UCSD-AML1 (cell line): ENCODE measurements at regions not wholly inside any gene's neighbourhood (a gene's known extent, or its start where the extent isn't known, plus 50 kb on each side); places are given as distances from the start of the nearest gene placed in this dataset.

Experiments used
- DNase-seq: peaks from one replicate; lab custom pipeline; 2025; ENCODE audit not compliant: unreplicated experiment; lab: John Stamatoyannopoulos, UW

DNA sequence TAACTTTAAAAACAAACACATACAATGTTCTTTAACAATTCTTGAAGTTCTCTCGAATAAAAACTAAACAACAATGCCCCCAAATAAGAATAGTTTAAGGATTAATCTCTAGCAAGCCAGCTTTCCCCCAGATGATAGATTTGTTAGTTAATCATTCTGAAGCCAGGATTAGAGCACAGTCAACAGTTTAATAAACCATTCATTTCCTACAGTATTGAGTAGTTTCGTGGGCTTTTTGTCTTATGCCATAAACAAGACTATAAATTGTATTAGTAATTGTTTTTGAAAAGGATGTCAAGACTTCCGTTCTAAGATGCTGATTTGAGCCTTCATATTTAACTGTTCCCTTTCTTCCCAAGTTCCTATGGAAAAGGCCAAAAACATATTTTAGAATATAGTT lies 136.6 kb downstream of the PIK3R1 start:
- no peak for DNase-seq

- no peak for DNase-seq
Observed at GRCh38 chr5:68353605-68354004, 138.0 kb downstream of the PIK3R1 start.

DNA sequence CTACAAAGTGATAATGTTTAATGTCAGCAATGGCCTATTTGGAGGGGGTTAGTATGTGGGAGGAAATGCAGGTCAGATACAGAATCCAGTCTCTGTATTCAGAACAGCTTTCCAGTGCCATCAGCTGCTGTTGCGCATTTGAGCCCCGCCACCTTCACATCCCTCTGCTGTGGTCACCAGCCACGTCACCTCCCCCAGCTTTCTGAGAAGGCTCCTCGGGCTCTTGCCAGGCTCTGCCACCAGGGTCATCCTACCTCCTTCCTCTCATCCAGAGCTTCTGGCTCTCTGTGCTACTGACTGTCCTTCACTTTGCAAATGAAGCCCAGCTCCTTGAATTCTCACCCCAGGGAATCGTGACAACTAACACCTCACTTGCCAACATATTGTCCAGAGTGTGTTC lies 138.8 kb downstream of the PIK3R1 start:
- DNase-seq: peak; percentile 58

GRCh38 chr5:68356216-68356615 lies 140.7 kb downstream of the PIK3R1 start:
- no peak for DNase-seq

DNA sequence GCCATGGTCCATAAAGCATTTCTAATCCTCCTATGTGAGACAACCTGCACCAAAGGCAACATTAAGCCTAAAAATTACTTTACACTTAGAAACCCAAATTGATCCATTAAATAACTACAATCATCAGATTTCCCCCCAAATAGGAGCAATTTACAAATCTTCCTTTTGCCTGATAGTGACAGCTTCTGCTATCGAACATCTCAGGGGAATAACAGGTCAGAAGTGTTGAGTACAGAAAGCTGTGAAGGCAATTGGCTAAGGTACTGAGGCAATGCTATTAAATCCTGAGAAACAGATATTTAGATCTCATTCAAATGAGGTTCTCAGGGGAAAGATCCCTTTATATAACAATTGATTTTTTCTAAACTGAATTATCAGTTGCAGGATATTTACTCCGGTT lies 141.1 kb downstream of the PIK3R1 start:
- no peak for DNase-seq

GRCh38 chr5:68359699-68360098 lies 144.1 kb downstream of the PIK3R1 start:
- no peak for DNase-seq

- DNase-seq: no peak
Observed at GRCh38 chr5:68362331-68362730, 146.8 kb downstream of the PIK3R1 start.

DNA sequence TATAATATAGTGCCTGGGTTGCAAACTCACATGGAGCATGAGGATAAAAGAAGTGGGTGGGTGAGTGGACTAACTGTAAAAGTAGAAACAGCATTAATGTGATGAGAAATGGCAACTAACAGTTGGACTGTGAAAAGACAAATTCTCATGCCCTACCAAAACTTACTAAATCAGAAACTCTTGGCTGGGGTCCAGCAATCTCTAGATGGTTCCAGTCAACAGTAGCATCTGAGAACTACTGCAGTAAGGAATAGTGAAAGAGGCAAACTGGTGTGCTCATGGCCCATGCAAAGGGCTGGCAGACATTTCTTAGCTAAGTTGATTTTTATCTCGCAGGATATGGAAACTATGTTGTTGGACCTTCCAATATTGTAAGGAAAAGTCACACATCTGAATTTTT lies 150.3 kb downstream of the PIK3R1 start:
- DNase-seq: no peak

GRCh38 chr5:68367287-68367686 lies 151.7 kb downstream of the PIK3R1 start:
- no peak for DNase-seq

GRCh38 chr5:68367717-68368116 lies 152.2 kb downstream of the PIK3R1 start:
- no peak for DNase-seq

DNA sequence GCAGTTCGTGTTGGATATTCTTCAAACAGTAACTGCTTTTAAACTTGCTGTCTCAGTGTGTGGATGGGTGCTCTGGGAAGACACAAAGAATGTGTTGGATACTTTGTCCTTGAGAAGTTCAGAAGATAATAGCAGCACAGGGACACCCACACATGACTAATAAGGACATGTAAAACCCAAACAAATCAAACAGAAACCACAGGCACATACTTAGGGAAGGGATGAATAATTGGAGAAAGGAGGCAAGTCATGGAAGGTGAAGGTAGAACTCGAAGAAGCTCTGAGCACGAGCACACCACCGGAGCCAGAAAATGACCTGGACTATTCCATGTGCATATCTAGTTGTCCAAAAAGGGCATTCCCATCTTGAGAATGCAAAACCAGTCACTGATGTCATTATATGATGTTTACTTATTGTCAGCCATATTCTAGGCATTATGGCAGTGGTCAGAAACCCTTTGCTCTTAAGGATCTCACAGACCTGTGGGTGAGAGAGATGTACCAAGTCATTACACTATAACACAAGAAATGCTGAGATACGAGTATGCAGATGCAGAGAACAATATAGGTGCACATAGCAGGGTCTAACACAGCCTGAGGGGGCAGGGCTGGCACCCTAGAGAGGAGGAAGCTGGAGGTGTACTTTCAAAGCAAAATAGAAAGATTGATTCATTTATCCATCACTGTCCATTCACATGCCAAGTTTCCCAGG lies 152.9 kb downstream of the PIK3R1 start:
- DNase-seq: no peak

GRCh38 chr5:68369023-68369359 lies 153.4 kb downstream of the PIK3R1 start:
- DNase-seq: no peak

GRCh38 chr5:68369457-68370125 lies 154.0 kb downstream of the PIK3R1 start:
- DNase-seq: no peak

GRCh38 chr5:68370196-68370595 lies 154.6 kb downstream of the PIK3R1 start:
- no peak for DNase-seq

DNA sequence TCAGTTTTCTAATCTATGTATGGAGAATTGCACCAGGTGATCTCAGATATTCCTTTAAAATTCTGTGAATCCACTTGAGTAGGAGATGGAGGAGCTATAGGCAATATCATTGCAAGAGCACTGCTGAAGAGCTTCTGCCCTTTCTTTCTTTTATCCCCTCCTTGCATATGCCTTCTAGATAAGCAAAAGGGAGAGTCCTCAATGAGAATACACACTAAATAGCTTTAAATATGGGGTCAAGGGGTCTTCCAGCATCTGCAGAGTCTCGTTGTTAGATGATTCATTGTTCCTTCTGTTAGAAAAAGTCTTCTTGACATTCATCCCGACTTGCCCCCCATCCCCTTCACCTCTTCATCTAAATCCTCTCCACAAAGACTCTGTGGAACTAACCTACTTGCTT lies 156.1 kb downstream of the PIK3R1 start:
- DNase-seq: no peak

GRCh38 chr5:68372161-68372560 lies 156.6 kb downstream of the PIK3R1 start:
- no peak for DNase-seq

DNA sequence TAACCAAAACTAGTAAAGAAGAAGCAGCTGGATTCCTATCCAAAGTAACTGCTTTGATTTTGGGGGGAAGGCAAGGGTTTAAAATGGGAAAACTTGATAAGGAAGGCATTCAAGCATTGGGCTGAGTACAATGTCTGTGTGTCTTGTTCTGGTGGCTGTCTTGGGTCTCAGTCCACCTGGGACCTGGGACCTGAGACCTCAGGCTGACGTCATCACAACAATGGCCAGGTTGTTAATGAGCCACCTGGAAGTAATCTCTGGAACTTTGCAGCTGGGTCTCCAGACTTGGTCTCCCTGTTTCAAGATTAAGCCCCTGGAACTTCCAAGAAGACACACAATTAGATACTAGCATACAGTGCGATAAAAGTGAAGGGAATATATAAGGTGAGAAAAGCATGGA lies 157.5 kb downstream of the PIK3R1 start:
- DNase-seq: no peak

DNA sequence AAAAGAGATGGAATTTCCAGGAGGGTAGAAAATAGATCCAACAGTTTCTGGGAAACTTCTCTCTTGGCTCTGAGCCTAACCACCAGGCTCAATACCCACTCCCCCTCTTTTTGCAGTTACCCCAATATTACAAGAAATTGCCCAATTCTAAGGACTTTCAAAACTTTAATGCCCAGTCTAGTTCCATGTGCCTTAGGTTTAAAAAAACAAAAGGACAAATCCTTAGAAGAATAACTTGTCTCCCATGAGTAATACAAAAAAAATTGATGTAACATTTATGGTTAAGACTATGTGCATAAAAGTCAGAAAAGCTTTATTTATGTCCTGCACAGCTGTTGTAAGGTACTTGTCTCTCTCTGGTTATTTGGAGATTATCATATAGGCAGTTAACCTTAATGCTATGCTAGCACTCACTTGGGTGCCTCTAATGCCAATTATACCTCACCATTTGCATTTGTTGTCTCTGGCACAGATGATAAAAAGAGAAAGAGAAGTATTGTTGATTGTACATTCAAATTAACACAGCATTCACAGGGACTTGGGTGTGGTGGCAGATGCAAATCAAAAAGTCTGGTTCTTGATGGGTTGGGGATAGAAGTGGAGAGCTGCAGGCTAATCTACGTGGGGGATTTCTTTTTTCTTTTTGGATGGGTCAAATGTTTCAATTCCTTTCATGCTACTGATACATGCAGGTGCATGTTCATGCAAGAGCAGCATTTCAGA lies 159.4 kb downstream of the PIK3R1 start:
- no peak for DNase-seq

DNA sequence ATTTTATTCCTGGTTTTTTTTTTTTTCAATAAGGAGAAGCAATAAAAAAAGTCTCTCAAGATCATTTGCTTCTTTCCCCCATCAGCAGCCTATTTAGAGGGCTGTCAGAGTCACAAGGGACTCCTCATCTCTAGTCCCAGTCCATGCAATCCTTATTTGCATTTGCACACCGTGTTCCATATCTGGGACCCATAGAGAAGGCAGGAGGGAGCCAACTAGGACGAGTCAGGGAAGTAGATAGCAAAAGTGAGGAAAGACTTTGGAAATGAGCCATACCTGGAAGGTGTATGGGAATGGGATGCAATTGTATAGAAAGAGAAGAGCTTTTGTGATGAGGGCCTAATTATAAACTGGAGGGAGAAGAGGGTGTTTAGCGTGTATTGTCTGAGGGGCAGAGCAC lies 160.0 kb downstream of the PIK3R1 start:
- no peak for DNase-seq

- no peak for DNase-seq
Observed at GRCh38 chr5:68376935-68377334, 161.4 kb downstream of the PIK3R1 start.

- DNase-seq: no peak
Observed at GRCh38 chr5:68377733-68378132, 162.2 kb downstream of the PIK3R1 start.

DNA sequence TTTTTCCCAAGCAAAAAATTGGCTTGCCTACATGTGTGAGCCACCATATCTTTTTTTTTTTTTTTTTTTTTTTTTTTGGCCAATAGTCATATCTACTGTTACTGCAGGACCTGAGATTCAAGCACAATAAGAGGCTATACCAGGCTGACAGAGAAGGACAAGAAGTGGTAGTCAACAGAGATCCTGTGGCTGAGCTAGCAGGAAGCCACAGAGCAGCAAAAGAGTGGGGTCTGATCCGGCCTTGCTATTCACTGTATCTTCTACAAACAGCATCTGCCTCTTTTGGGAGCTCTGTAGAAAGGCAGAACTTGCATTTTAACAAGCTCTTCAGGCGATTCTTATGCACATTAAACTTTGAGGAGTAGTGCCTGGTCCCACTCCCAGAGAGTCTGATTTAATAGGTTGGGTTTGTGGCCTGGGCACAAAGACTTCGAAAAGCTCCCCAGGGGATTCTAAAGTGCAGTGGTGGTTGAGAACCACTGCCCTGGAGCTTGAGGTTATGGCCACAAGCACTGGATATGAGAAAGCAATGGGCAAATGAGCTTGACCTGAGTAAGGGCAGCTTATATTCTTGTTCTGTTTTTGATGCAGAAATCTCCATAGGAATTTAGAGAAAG lies 162.8 kb downstream of the PIK3R1 start:
- peak; percentile 29 for DNase-seq
